ENCODE measurements at regions not wholly inside any gene's neighbourhood (a gene's known extent, or its start where the extent isn't known, plus 50 kb on each side); places are given as distances from the start of the nearest gene placed in this dataset.

DNA sequence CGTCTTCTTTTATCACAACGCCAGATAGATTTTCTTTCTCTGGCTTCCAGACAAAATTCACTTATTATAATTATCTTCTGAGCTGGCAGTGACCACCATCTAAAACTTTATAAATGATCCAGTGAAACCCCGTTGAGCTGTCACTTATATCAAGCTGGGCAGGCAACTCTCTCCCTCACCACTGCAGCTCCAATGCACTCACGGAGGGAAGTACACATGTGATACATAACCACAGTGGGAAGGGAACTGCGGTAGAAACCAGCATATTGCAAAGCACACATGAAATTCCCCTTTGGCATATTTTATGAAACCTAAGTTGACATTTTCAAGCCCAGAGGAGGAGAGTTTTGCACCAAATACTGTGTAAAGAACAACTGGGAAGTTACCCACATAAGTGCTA lies 536.9 kb downstream of the HACE1 start:
- no peak for DNase-seq (ENCODE audit: low read depth in 2 of 2)

DNA sequence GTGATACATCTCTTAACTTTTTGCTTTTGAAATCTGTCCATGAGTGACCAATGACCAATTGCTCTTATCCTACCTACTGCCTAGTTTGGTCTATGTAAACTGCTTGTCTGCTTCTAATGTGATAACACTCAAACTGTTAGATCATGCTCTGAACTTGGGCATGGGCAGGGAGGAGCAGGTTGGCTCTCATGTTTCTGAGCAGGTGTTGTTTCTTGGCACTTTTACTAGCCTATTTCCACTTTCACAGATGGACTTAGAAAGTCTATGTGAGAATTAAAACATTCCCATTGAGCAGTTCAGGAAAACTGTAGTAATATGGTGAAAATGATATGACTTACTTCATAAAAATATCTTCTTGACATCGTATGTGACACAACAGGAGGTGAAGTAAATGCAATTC lies 538.4 kb downstream of the HACE1 start:
- DNase-seq (ENCODE audit: low read depth in 2 of 2): no peak

DNA sequence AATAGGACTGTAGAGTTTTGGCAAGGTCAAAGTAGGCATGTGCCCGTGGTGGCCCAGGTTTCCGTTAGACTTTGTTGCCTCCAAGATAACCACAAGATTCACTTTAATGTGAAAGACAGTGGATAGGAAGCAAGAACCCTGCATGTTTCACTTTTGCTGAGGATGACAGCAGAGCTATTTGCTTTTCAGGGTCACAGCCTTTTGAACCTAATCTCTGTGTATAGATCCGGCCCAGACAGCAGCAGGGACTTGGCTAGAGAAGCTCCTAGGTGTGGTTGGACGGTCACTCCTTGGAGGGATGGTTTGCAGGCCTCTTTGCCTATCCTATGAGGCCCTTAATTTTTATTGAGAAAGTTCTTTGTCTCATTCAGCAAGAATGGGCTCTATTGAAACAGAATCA lies 538.8 kb downstream of the HACE1 start:
- DNase-seq (ENCODE audit: low read depth in 2 of 2): no peak

DNA sequence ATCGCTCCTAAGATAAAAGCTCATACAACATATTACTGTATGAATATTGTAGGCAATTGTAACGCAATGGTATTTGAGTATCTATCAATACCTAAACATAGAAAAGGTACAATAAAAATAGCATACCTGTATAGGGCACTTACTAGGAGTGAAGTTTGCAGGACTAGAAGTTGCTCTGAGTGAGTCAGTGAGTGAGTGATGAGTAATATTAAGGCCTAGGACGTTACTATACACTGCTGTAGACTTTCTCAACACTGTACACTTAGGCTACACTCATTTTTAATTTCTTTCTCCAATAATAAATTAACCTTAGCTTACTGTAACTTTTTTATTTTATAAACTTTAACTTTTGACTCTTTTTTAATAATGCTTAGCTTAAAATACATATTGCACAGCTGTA lies 546.9 kb downstream of the HACE1 start:
- DNase-seq (ENCODE audit: low read depth in 2 of 2): no peak

DNA sequence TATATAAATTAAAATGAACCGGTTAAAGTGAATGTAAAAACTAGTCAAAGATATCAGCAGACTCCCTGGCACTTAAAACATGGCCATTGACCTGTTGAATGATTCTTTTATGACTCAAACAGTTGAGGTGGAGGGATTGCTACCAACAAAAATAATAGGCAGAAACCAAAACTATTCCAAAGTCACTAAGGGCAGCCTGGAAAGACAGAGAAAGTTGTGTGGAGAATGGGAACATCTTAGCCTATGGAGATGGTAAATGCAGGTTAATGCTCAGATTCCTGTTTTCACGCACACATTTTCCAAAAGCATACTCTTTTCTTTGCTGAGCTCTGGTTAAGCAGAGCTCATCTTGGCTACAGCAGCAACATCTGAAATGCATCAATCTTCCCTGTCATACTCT lies 553.5 kb downstream of the HACE1 start:
- no peak for DNase-seq (ENCODE audit: low read depth in 2 of 2)

DNA sequence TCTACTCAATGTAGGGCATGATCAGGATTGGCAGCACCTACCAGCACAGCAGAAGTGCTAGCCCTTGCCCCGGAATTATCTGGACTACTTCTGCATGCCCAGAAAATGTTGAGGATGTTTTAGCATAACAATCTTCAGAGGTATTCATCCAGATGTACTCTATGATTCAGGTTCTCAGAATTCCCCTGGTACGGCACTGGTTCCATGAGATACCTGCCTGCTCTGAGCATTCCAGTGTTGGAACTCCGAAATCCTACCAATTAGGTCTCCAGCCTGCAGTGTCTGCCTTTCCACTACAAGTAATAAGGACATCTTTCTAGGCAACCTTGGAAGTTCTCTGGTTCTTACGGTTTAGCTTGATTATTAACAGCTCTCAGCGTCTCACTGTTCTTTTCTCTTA lies 554.5 kb downstream of the HACE1 start:
- no peak for DNase-seq (ENCODE audit: low read depth in 2 of 2)

DNA sequence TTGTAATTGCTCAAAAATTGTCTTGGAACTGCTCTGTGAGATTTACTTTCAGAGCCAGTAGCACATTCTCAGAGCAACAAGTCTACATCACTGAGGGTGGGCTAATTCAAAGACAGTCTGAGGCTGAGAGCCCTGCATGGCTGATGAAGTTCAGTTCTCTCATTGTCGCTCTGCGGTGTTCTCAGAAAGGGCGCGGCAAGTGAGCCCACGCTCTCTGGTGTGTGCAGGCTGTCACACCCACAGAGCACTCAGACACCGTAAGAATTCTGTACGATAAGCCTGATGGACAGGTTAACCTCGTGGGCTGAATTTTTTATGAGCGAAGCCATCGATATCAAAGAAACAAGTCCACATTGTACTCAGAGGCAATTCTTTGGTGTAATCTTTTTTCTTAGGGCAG lies 557.8 kb downstream of the HACE1 start:
- no peak for DNase-seq (ENCODE audit: low read depth in 2 of 2)

DNA sequence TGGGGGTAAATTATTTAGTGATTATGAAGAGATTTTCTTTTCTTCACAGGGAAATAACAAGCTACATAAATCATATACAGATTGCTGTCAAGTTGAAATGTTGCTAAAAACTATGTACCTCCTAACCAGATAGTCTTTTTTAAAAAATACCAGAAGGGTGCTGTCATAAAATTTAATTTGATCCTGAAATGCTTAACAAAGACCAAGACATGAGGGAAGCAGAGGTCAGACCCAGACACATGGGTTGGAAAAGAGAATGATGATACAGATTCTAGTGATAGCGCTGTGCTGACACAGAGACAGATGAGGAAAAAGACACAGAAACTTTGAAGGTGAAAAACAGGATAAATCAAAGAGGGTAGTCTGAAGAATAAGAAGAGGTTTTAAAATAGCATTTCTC lies 573.1 kb downstream of the HACE1 start:
- no peak for DNase-seq (ENCODE audit: low read depth in 2 of 2)

DNA sequence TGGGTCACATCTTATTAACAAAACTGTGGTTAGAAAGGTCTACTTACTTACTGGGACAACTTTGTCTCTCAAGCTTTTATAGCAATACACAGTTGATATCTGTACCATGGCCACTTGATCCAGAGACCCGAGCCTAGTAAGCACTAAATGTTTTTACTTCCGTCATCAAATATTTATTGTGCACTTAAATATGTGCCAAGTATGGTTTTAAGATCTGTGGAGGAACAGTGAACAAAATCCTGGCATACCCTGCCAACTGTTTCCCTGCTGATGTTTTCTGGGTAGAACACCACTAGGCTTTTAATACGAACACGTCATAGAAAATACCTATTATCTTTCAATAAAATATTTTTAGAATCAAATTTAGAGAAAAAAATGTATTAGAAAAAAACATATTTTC lies 574.8 kb downstream of the HACE1 start:
- DNase-seq (ENCODE audit: low read depth in 2 of 2): no peak

DNA sequence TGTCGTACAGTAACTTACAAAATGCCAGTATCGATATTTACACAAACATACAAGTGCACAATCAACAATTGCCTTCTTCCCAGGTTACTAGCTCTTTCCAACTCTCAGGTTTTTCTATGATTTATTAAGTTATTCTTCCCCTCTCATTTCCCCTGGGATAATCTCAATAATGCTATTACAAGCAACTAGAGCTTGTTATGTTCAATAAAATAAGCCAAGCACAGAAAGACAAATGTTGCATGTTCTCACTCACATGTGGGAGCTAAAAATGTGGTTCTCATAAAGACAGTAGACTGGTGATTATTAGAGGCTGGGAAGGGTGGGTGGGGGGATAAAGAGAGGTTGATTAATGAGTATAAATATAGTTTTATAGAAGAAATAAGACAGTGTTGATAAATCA lies 577.1 kb downstream of the HACE1 start:
- no peak for DNase-seq (ENCODE audit: low read depth in 2 of 2)

DNA sequence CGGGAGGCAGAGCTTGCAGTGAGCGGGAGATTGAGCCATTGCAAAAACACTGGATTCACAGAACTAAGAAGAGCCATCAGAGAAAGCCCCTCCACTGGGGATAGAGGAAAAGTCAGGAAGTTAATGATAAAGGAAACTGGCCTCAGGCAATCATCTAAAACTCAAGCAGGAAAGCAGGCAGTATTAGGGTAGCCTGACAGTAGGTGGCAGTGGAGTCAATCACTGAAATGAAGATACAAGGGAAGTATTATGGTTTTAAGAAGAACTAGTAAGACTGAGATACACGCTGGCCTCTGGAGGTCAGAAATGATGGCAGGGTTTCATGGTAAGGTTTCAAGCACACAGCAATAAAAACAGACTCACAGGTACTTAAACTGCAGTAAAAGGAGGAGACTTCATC lies 578.3 kb downstream of the HACE1 start:
- DNase-seq (ENCODE audit: low read depth in 2 of 2): no peak

DNA sequence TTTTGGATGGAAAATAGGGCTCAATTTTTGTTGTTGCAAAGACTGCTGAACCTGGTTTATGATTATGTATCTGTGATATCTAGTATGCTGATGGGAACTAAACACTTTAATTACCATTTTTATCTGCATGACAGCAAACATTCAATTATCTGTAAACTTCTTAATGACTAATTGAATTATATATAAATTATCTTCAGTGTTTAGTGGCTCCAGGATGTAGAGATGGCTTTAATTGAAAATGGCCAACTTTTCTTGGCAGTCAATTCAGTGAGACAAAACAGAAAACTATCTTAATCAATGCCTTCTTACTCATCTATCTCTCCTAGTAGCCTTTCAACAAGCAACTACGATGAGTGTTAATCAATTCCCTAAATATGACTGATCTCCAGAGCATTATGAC lies 591.3 kb downstream of the HACE1 start:
- DNase-seq (ENCODE audit: low read depth in 2 of 2): no peak

DNA sequence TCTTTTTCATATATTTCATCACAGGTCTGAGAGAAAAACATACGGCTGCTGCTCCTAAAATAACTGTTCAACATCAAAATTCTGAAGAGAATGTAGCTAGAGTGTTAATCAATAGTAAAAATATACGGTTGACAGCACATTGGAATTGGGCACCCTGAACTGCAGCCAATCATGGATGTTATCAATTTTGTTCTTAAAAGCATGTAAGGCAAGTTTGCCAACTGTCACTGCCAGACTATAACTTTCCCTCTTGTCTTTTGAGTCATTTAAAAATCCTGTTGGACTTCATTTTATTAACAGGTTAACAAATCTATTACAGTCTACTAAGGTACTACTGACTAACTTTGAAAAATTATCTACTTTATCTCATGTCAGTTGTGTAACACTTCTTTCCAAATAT lies 592.8 kb downstream of the HACE1 start:
- DNase-seq (ENCODE audit: low read depth in 2 of 2): no peak

DNA sequence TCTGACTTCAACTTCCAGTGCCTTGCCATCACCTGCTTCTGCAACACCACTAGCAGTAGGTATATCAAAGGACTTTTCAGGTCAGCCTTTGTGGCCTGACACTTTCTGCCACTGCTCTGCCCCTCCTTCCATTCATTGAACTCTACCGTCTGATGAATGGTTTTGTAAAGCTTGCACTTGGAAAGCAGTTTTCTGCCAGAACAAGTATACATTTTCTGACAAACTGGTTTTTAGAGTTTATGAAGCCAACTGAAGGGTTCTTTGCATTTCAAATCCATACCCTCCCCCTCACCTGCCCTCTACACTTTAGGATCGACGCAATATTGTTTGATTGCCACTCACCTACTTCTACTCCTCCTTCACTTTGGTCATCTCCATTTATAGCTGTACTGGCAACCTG lies 603.1 kb downstream of the HACE1 start:
- DNase-seq (ENCODE audit: low read depth in 2 of 2): no peak

DNA sequence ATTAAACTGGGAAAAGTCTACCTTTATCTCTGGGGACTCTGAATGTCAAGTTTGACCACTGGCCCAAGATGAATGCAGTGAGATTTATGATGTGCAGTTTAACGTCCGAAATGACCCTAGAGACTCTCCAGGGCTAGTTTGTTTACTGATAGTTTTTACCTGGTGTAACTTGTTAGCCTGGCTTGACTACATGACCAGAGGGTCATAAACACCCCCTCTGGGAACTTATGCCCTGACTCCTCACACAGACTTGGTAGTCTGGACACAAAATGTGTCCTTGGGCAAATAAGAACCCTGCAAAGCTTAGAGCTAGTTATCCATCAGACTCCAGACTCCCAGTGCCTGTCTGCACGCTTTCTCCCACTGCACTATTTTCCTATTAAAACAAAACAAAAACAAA lies 606.5 kb downstream of the HACE1 start:
- DNase-seq (ENCODE audit: low read depth in 2 of 2): no peak

DNA sequence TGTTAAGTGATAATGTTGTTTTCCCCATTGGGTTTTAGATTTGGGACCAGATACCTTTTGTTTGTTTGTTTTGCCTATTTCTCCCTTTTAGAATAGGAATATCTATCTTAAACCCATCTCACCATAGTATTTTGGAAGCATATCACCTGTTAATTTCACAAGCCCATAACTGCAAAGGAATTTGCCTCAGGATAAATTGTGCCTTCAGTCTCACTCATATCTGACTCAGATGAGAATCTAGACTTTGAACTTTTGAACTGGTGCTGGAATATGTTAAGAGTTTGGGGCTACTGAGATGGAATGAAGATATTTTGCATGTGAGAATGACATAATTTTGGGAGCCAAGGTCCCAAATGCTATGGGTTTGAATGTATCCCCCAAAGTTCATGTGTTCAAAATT lies 607.4 kb downstream of the HACE1 start:
- DNase-seq (ENCODE audit: low read depth in 2 of 2): no peak

DNA sequence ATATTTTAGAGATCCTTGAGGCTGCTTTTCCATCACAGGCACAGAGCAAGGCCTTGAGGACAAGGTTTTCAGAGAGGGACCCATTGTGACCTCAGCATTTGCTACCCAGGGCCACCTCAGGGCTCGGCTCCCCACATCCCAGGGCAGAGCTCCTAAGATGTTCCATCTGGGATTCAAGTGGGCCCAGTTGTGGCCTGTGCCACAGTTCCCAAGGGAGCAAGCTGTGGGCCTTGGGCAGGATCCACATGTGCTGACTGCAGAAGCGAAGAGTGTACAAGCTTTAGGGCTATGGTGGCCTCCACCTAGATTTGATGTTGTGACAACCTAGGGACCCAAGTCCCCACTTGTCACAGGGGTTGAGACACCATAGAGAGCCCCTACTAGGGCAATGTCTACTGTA lies 608.1 kb downstream of the HACE1 start:
- DNase-seq (ENCODE audit: low read depth in 2 of 2): no peak

DNA sequence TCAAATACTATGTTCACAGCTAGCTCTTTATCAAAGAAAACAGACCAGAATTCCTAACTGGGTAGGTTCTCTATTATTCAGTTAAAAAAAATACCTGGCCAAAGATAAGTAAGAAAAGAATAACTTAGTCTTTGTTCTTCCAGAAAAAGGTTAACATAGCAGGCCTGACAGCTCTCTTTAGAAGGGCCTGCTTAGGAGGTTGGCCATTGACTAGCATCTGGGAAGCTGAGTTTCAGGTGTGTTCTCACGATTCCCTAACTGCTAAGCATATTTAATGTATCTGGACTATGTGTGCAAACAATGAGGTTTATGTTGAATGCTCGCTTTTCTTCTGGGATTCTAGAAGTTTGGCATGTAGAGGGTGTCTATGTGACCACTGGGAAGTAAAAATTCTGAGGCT lies 618.9 kb downstream of the HACE1 start:
- DNase-seq (ENCODE audit: low read depth in 2 of 2): no peak

DNA sequence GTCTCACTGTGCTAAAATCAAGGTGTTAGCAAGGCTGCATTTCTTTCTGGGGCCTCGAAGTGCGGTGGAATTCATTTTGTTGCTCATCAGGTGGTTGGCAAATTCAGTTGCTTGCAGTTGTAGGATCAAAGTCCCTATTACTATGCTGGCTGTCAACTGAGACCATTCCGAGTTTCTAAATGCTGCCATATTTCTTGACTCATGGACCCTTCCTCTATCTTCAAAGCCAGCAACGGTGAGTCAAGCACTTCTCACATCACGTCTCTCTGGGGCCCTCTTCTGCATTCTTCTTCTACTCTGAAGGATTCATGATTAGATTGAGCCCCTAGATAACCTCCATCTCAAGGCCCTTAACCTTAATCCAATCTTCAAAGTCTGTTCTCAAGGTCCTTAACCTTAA lies 619.7 kb downstream of the HACE1 start:
- no peak for DNase-seq (ENCODE audit: low read depth in 2 of 2)

DNA sequence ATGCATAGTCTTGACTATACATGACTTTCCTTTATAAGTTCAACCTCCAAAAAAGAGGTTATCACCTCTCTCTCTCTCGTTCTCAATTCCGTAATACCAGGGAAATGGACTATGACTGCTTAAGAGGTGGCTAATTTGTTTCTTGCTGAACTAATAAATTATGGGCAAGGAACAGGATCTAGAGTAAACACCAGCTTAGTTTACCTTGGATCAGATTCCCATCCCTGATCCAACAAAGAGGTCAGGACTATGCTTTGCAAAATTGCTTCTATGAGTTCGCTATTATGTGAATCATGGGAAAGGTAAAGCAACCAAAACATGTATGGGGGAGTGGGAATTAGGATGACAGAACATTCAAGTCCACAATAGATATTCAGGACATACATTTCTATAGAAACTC lies 630.7 kb downstream of the HACE1 start:
- no peak for DNase-seq (ENCODE audit: low read depth in 2 of 2)

DNA sequence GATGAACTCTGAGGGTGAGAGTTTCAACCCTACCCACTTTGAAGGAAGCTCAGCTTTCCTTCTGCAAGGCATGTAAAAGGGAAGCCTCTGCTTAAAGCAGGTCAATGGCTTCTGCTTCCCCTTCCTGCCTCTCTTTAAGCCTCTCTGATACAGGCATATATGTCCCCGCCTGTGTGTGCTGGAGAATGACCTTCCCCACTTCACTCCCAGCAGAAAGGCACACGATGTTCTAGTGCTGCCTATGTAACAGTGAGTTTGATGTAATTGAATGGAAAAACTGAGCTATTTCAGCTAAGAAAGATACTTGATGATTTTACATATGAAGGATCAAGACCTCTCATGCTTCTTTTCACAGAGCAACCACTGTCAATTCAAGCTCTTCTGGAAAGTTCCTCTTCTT lies 632.2 kb downstream of the HACE1 start:
- no peak for DNase-seq (ENCODE audit: low read depth in 2 of 2)

DNA sequence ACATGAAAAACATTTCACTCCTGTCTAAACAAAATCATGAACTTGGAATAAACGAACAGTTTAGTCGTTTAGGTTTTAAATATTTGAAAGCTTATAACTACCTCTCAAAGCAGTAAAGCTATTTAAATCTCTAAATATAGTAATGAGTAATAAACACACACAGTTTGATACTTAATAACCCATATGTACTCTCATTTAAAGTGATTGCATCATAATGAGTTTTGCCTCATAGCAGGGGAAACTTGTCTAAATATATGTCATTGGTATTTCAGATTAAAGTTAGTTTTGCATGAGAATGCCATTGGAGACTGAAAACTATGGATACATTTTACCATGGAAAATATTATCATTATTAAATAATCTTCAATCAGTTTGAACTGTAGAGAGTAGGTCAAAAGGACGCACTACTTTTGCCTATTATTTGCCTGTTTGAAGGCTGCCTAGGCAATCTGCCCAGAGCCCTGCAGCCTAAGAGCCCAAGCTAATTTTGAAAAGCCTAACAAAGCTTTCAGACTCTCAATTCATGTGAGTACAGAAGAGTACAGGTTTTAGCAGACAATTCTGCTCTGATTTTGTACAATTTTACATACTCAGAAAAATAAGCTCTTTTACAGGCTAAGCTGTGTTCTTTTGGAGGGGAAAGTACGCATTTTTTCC lies 632.8 kb downstream of the HACE1 start:
- DNase-seq (ENCODE audit: low read depth in 2 of 2): no peak

DNA sequence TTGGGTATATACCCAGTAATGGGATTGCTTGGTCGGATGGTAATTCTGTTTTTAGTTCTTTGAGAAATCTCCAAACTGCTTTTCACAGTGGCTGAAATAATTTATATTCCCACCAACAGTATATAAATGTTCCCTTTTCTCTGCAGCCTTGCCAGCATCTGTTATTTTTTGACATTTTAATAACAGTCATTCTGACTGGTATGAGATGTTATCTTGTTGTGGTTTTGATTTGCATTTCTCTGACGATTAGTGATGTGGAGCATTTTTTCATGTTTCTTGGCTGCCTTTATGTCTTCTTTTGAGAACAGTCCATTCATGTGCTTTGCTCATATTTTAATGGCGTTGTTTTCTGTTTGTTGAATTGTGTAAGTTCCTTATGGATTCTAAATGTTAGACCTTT lies 641.6 kb downstream of the HACE1 start:
- DNase-seq (ENCODE audit: low read depth in 2 of 2): no peak

DNA sequence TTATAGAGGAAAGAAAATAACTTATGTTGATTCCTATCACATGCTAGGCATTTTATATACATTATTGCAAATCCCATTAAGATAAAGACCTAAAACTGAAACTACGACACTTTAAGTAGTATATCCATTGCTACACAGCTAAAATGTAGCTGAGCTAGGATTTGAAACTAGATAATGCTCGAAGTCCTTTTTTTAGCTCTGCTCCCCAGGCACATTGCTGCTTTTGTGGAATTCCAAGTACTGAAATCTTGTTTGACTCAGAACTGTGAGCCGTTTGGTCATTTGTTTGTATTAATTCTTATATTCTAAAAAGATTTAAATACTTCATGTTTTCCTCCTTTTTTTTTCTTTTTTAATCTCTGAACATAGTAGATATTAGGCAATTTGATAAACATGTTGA lies 644.8 kb downstream of the HACE1 start:
- no peak for DNase-seq (ENCODE audit: low read depth in 2 of 2)

Measured in stimulated activated CD8-positive, alpha-beta memory T cell treated with anti-CD3 and anti-CD28 coated beads, Interleukin-2, amount 100 ng/mL, for 1 hour (primary cell).